PFSK-1 (cell line): ENCODE measurements at regions not wholly inside any gene's neighbourhood (a gene's known extent, or its start where the extent isn't known, plus 50 kb on each side); places are given as distances from the start of the nearest gene placed in this dataset.

Experiments
- FOXP2 ChIP-seq: optimal IDR thresholded peaks from 2 replicates; pipeline ENCODE3; 2011; ENCODE audit warnings: borderline replicate concordance, control low read depth, inconsistent platforms; ENCODE audit not compliant: insufficient read depth; ENCODE audit errors: extremely low read length, extremely low read depth
- POLR2AphosphoS5 ChIP-seq: IDR thresholded peaks from 2 replicates; pipeline ENCODE4 v1.6.1; 2012; ENCODE audit warnings: low read depth, mild to moderate bottlenecking, control low read depth, low read length, moderate library complexity
- SIN3A ChIP-seq: IDR thresholded peaks from 2 replicates; pipeline ENCODE4 v1.6.1; 2012; ENCODE audit warnings: mild to moderate bottlenecking, low read length, moderate library complexity, borderline replicate concordance; ENCODE audit not compliant: insufficient read depth
- TAF1 ChIP-seq: IDR thresholded peaks from 2 replicates; pipeline ENCODE4 v1.6.1; 2012; ENCODE audit warnings: low read length, control low read depth, borderline replicate concordance; ENCODE audit not compliant: insufficient read depth
- TF ChIP-seq, protein P1 (sequence below), 2 experiments: IDR thresholded peaks; 2 replicates each; pipeline versions ENCODE4 v1.6.1 to v1.8.0; 2011 to 2012; ENCODE audit warnings: low read depth in 2 of 2, low read length in 2 of 2, control low read depth in 1 of 2, inconsistent platforms in 1 of 2, mild to moderate bottlenecking in 1 of 2, moderate library complexity in 1 of 2; ENCODE audit not compliant: insufficient read depth in 1 of 2

DNA sequence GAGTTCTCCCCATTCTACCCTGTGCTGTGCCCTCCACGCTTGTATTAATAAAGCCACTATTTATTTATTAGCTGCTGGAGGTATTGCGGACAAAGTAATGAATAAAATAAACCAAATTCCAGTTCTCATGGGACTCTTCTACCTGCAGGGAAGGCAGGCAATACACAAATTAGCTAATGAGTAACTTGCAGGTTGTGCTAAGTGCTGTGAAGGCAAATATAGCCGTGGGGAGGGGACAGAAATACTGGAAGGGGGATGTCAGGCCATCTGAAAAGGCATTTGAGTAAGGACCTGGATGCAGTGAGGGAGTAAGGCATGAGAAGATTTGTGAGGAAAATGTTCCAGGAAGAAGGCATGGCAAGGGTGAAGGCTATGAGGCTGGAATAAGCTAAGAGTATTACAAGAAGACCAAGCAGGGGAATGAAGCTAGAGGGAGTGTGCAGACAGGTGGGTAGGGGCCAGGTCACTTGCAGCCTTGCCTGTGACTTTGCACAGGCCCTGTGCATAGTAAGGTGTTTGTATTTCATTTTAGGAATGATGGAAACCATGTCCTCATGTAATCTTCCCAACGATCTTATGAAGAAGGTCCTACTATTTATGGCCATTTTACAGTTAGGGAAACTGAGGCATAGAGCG is 167.5 kb downstream of the PTPN11 start:
- TF ChIP-seq TAF1 (no peak), SIN3A (no peak), POLR2AphosphoS5 (no peak), FOXP2 (no peak)
- TF ChIP-seq, protein P1, sequence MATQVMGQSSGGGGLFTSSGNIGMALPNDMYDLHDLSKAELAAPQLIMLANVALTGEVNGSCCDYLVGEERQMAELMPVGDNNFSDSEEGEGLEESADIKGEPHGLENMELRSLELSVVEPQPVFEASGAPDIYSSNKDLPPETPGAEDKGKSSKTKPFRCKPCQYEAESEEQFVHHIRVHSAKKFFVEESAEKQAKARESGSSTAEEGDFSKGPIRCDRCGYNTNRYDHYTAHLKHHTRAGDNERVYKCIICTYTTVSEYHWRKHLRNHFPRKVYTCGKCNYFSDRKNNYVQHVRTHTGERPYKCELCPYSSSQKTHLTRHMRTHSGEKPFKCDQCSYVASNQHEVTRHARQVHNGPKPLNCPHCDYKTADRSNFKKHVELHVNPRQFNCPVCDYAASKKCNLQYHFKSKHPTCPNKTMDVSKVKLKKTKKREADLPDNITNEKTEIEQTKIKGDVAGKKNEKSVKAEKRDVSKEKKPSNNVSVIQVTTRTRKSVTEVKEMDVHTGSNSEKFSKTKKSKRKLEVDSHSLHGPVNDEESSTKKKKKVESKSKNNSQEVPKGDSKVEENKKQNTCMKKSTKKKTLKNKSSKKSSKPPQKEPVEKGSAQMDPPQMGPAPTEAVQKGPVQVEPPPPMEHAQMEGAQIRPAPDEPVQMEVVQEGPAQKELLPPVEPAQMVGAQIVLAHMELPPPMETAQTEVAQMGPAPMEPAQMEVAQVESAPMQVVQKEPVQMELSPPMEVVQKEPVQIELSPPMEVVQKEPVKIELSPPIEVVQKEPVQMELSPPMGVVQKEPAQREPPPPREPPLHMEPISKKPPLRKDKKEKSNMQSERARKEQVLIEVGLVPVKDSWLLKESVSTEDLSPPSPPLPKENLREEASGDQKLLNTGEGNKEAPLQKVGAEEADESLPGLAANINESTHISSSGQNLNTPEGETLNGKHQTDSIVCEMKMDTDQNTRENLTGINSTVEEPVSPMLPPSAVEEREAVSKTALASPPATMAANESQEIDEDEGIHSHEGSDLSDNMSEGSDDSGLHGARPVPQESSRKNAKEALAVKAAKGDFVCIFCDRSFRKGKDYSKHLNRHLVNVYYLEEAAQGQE (IDR thresholded peaks at IDR 0.05; ENCODE audit: insufficient read depth in 1 of 2, low read depth in 2 of 2, low read length in 2 of 2): no peak

DNA sequence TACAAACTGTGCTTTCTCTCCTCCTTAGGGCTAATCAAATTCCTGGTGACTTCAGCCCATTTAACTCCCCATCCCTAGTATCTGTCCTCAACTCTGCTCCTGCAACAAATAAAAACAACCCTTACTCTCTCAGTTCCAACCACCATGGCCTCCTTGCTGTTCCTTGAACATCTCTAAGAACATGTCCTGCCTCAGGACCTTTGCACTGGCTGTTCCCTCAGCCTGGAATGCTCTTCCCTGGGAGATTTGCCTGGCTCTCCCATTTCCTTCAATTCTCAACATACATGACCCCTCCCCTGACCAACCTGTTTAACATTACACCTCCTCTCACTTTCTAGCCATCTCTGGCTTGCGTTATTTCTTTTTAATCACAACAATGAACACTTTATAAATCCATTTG is 170.5 kb downstream of the PTPN11 start:
- TF ChIP-seq, protein P1 (IDR thresholded peaks at IDR 0.05; ENCODE audit: insufficient read depth in 1 of 2, low read depth in 2 of 2, low read length in 2 of 2): no peak
- no peak for TF ChIP-seq FOXP2

DNA sequence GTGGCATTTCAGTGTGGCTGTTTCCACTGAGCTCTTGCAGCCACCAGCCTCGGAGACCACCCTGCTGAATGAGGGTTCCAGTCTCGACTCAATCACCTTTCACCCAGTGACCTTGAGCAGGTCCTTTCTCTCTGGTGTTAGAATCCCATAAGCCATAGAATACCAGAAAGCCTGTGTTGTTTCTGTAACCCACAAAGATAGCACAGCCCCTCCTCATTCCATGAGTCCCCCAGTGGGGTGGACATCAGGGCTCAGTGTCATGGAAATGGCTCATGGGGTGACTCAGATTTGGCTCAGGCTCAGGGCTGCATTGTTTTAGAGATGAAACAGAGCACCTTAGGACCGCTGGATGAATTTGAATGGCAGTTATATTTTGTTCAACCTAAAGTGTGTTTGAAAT is 171.5 kb downstream of the PTPN11 start:
- TF ChIP-seq FOXP2 (no peak), POLR2AphosphoS5 (no peak), SIN3A (no peak), TAF1 (no peak)
- TF ChIP-seq, protein P1 (IDR thresholded peaks at IDR 0.05; ENCODE audit: insufficient read depth in 1 of 2, low read depth in 2 of 2, low read length in 2 of 2): no peak

DNA sequence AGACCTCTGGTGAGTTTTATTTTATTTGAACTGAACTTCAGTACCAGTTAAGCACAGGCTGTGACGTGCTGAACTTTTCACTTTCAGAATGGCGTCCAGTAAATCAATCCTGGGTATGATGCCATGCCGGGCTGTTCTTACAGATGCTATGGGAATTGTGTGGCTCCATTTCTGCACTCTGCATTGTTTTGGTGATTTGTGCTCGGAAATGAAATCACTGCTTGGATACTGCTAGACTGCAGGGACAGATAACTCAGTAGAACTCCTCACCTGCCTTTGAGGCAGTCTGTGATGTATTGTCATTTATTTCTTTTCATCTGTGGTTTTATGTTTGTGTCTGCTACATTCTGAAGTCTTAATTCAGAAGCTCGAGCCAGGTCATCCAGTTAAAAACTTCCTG is 172.7 kb downstream of the PTPN11 start:
- TF ChIP-seq SIN3A: no peak
- TF ChIP-seq POLR2AphosphoS5: no peak

DNA sequence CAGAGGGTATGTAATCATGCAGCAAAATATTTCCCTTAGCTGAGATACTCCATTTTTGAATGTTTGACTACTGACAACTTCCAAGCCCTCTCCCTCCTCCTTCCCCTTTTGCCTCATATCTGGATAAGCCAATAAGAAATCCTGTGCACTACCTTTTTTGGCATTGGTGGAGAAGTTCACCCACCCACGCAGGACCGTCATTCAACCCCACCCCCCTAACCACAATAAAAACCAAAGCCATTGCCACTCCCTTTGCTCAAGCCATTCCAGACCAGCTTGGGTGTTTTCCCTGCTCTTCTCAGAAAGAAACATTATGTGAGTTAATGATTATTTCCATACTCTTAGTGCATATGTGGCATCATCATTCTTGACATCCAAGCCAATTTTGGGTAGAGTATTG is 176.7 kb downstream of the PTPN11 start:
- TF ChIP-seq SIN3A (no peak), POLR2AphosphoS5 (no peak), TAF1 (no peak)
- TF ChIP-seq, protein P1 (IDR thresholded peaks at IDR 0.05; ENCODE audit: insufficient read depth in 1 of 2, low read depth in 2 of 2, low read length in 2 of 2): no peak

DNA sequence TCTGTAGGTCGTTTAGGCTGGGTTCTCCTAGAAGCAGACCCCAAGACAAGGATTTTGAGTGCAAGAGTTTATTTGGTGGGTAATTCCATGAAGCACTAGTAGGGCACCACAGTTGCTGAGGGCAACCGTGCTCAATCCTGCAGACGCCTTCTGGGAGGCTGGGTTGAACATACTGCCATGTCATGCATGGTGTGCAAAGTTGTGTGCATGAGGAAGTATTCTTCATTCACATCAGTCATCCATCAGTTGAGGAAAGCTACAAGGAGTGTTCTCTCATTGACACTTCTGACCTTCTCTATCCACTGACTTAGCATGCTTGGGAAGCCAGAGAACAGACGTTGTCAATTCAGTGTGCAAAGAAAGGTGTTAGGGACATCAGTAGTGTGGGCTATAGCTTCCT is 179.2 kb downstream of the PTPN11 start:
- TF ChIP-seq TAF1 (no peak), FOXP2 (no peak), SIN3A (no peak), POLR2AphosphoS5 (no peak)
- TF ChIP-seq, protein P1 (IDR thresholded peaks at IDR 0.05; ENCODE audit: insufficient read depth in 1 of 2, low read depth in 2 of 2, low read length in 2 of 2): no peak
